H9 (cell line): ENCODE measurements at regions not wholly inside any gene's neighbourhood (a gene's known extent, or its start where the extent isn't known, plus 50 kb on each side); places are given as distances from the start of the nearest gene placed in this dataset.

ENCODE experiments used
- DNase-seq: peaks from one replicate; pipeline ENCODE4 v3.0.0-alpha.2; 2017
- H2AFZ ChIP-seq: one replicate; pipeline ENCODE4 v1.6.1; 2013; ENCODE audit warnings: mild to moderate bottlenecking, low read length, control low read depth, moderate library complexity
- H2AK5ac ChIP-seq: 2 replicates; pipeline ENCODE4 v1.6.1; 2013; ENCODE audit warnings: low read length, control low read depth, mixed read lengths; ENCODE audit not compliant: insufficient read length
- H2BK120ac ChIP-seq: one replicate; pipeline ENCODE4 v1.6.1; 2013; ENCODE audit warnings: low read depth, mild to moderate bottlenecking, low read length, control low read depth, inconsistent platforms; ENCODE audit not compliant: poor library complexity, severe bottlenecking
- H2BK12ac ChIP-seq: 2 replicates; pipeline ENCODE4 v1.6.1; 2013; ENCODE audit warnings: low read length, control low read depth, mixed read lengths, low read depth; ENCODE audit not compliant: insufficient read length
- H2BK15ac ChIP-seq: 2 replicates; pipeline ENCODE4 v1.6.1; 2013; ENCODE audit warnings: low read depth, low read length, control low read depth
- H2BK20ac ChIP-seq: one replicate; pipeline ENCODE4 v1.6.1; 2013; ENCODE audit warnings: low read depth, mild to moderate bottlenecking, low read length, control low read depth, inconsistent platforms; ENCODE audit not compliant: poor library complexity, severe bottlenecking
- H2BK5ac ChIP-seq: 2 replicates; pipeline ENCODE4 v1.6.1; 2013; ENCODE audit warnings: low read length, control low read depth, mixed read lengths; ENCODE audit not compliant: insufficient read length
- H3K14ac ChIP-seq: 2 replicates; pipeline ENCODE4 v1.6.1; 2013; ENCODE audit warnings: low read length, control low read depth; ENCODE audit not compliant: insufficient read depth
- H3K18ac ChIP-seq: 2 replicates; pipeline ENCODE4 v1.6.1; 2013; ENCODE audit warnings: low read depth, mild to moderate bottlenecking, mixed read lengths, low read length, control low read depth; ENCODE audit not compliant: insufficient read length
- H3K23ac ChIP-seq: 2 replicates; pipeline ENCODE4 v1.6.1; 2013; ENCODE audit warnings: low read length, control low read depth, mixed read lengths, low read depth; ENCODE audit not compliant: insufficient read length
- H3K23me2 ChIP-seq: 2 replicates; pipeline ENCODE4 v1.6.1; 2013; ENCODE audit warnings: low read depth, mild to moderate bottlenecking, mixed read lengths, low read length, control low read depth; ENCODE audit not compliant: insufficient read length, poor library complexity, severe bottlenecking
- H3K27ac ChIP-seq: 2 replicates; pipeline ENCODE4 v1.5.1; 2013; ENCODE audit warnings: low read length, control low read depth, mixed read lengths, low read depth; ENCODE audit not compliant: insufficient read length
- H3K27me3 ChIP-seq: 2 replicates; pipeline ENCODE4 v1.6.1; 2013; ENCODE audit warnings: low read length, control low read depth, inconsistent platforms; ENCODE audit not compliant: insufficient read depth
- H3K4ac ChIP-seq: 2 replicates; pipeline ENCODE4 v1.6.1; 2013; ENCODE audit warnings: low read depth, mild to moderate bottlenecking, control low read depth, inconsistent platforms, low read length, moderate library complexity
- H3K4me1 ChIP-seq: 2 replicates; pipeline ENCODE4 v1.6.1; 2013; ENCODE audit warnings: low read length, control low read depth, inconsistent platforms; ENCODE audit not compliant: insufficient read depth
- H3K4me2 ChIP-seq: 2 replicates; pipeline ENCODE4 v1.6.1; 2013; ENCODE audit warnings: low read length, control low read depth, mixed read lengths; ENCODE audit not compliant: insufficient read length, insufficient read depth
- H3K56ac ChIP-seq: 2 replicates; pipeline ENCODE4 v1.6.1; 2013; ENCODE audit warnings: low read depth, mild to moderate bottlenecking, mixed read lengths, low read length, control low read depth; ENCODE audit not compliant: insufficient read length
- H3K79me1 ChIP-seq: 2 replicates; pipeline ENCODE4 v1.6.1; 2013; ENCODE audit warnings: low read depth, mild to moderate bottlenecking, moderate library complexity, low read length, control low read depth, inconsistent platforms; ENCODE audit not compliant: insufficient read depth, poor library complexity, severe bottlenecking
- H3K79me2 ChIP-seq: 2 replicates; pipeline ENCODE4 v1.6.1; 2013; ENCODE audit warnings: low read length, control low read depth, inconsistent platforms; ENCODE audit not compliant: insufficient read depth
- H3K9ac ChIP-seq: 2 replicates; pipeline ENCODE4 v1.6.1; 2013; ENCODE audit warnings: low read length, control low read depth, mixed read lengths; ENCODE audit not compliant: insufficient read length; ENCODE audit errors: extremely low read depth
- H3K9me3 ChIP-seq: one replicate; pipeline ENCODE4 v1.6.1; 2013; ENCODE audit warnings: low read depth, low read length, inconsistent platforms; ENCODE audit not compliant: control insufficient read depth
- H3T11ph ChIP-seq: one replicate; pipeline ENCODE4 v1.6.1; 2013; ENCODE audit warnings: mild to moderate bottlenecking, low read length, control low read depth, inconsistent platforms
- H4K20me1 ChIP-seq: one replicate; pipeline ENCODE4 v1.6.1; 2013; ENCODE audit not compliant: control insufficient read depth, insufficient read length, insufficient read depth
- H4K5ac ChIP-seq: 2 replicates; pipeline ENCODE4 v1.6.1; 2013; ENCODE audit warnings: low read depth, mild to moderate bottlenecking, mixed read lengths, low read length, control low read depth; ENCODE audit not compliant: insufficient read length
- H4K8ac ChIP-seq: replicated peaks from 2 replicates; pipeline ENCODE4 v1.6.1; 2013; ENCODE audit warnings: low read length, control low read depth, mixed read lengths, low read depth; ENCODE audit not compliant: insufficient read length
- H4K91ac ChIP-seq: 2 replicates; pipeline ENCODE4 v1.6.1; 2013; ENCODE audit warnings: low read depth, mild to moderate bottlenecking, moderate library complexity, mixed read lengths, low read length, control low read depth; ENCODE audit not compliant: insufficient read length
- H3K27ac Mint-ChIP-seq, 3 experiments: 2 replicates in 2 of 3; 3 replicates in 1 of 3; pipeline ENCODE4 v1.8.0; 2020 to 2021; ENCODE audit warnings: mixed read lengths in 3 of 3, mild to moderate bottlenecking in 1 of 3, moderate library complexity in 1 of 3
- H3K27me3 Mint-ChIP-seq: 2 replicates; pipeline ENCODE4 v1.8.0; 2021; ENCODE audit warnings: low read depth, mild to moderate bottlenecking, moderate library complexity, mixed read lengths
- H3K36me3 Mint-ChIP-seq, 3 experiments: 2 replicates in 2 of 3; 3 replicates in 1 of 3; pipeline ENCODE4 v1.8.0; 2020 to 2021; ENCODE audit warnings: low read depth in 3 of 3, mixed read lengths in 3 of 3; ENCODE audit not compliant: insufficient read depth in 1 of 3
- H3K4me1 Mint-ChIP-seq, 2 experiments: 2 replicates each; pipeline ENCODE4 v1.8.0; 2020; ENCODE audit warnings: mixed read lengths in 2 of 2
- H3K4me3 Mint-ChIP-seq, 2 experiments: 2 replicates in 1 of 2; 3 replicates in 1 of 2; pipeline ENCODE4 v1.8.0; 2020 to 2021; ENCODE audit warnings: mild to moderate bottlenecking in 2 of 2, mixed read lengths in 2 of 2, moderate library complexity in 1 of 2
- H3K9me3 Mint-ChIP-seq, 2 experiments: 2 replicates in 1 of 2; 3 replicates in 1 of 2; pipeline ENCODE4 v1.8.0; 2020; ENCODE audit warnings: mild to moderate bottlenecking in 2 of 2, mixed read lengths in 2 of 2, moderate library complexity in 1 of 2
- CTCF ChIP-seq: fragments of 200-600 bp; sonication (generic); conservative IDR thresholded peaks from 3 replicates; pipeline ENCODE4 v1.8.0; 2021; ENCODE audit warnings: antibody characterized with exemption, mild to moderate bottlenecking
- WGBS: extraction: QIAGEN DNeasy Blood & Tissue Kit; methylation state at CpG from one replicate; pipeline ENCODE4 v1.1.7; 2013; ENCODE audit warnings: missing lambda C conversion rate, low lambda C conversion rate, mixed read lengths; ENCODE audit not compliant: insufficient read length; ENCODE audit errors: extremely low coverage; 5-methylcytosine and 5-hydroxymethylcytosine counted together

- peaks cover 3% of the 10 kb centered on the region; the same call in 1 of the 2 replicates for H3K4me1 ChIP-seq
- H3K56ac ChIP-seq, result no peak overlapping the region
- Mint-ChIP-seq H3K27me3 (peaks cover 2% of the 10 kb centered on the region), H3K4me3 (no peak overlapping the region), H3K36me3 (peaks cover 10 to 16% (median 12%) of the 10 kb centered on the region in 3 experiments), H3K9me3 (peaks cover 16 to 33% of the 10 kb centered on the region in 2 experiments), H3K4me1 (peaks cover 28% of the 10 kb centered on the region in 2 experiments), H3K27ac (no peak overlapping the region)
- no peak for TF ChIP-seq CTCF
- no peak overlapping the region for H2AFZ ChIP-seq
- H3K79me2 ChIP-seq, result no peaks in the 10 kb centered on the region
- no peak overlapping the region for H3K4ac ChIP-seq
- H2BK15ac ChIP-seq, result no peak overlapping the region
- no peak overlapping the region for H4K91ac ChIP-seq
- no peak for DNase-seq
- no peak overlapping the region for H2BK120ac ChIP-seq
- no peak overlapping the region for H3K18ac ChIP-seq
- H2AK5ac ChIP-seq, result no peak overlapping the region
- H4K8ac ChIP-seq, result no peak overlapping the region
- no peak overlapping the region for H2BK12ac ChIP-seq
- no peaks in the 10 kb centered on the region for H3K27me3 ChIP-seq
- no peaks in the 10 kb centered on the region for H3K79me1 ChIP-seq
- WGBS, result no CpG with 5 or more reads among the region's 8 CpGs
- no peak overlapping the region for H2BK20ac ChIP-seq
- H2BK5ac ChIP-seq, result no peak overlapping the region
- H3K9me3 ChIP-seq, result peaks cover 7% of the 10 kb centered on the region
- no peaks in the 10 kb centered on the region for H3K23me2 ChIP-seq
- H3K27ac ChIP-seq, result no peak overlapping the region
- H3K4me2 ChIP-seq, result no peak overlapping the region
- no peak overlapping the region for H3T11ph ChIP-seq
- no peak overlapping the region for H3K9ac ChIP-seq
- no peaks in the 10 kb centered on the region for H4K20me1 ChIP-seq
- H3K23ac ChIP-seq, result no peak overlapping the region
- no peak overlapping the region for H3K14ac ChIP-seq
- H4K5ac ChIP-seq, result no peak overlapping the region
Measured at GRCh38 chr1:4318720-4319119, 335.7 kb upstream of the AJAP1 start.
